ENCODE measurements at regions not wholly inside any gene's neighbourhood (a gene's known extent, or its start where the extent isn't known, plus 50 kb on each side); places are given as distances from the start of the nearest gene placed in this dataset.

GRCh38 chr4:122100508-122100907, 51.6 kb upstream of the BLTP1 start:
- H3K27ac ChIP-seq = no peak overlapping the region
- no peaks in the 10 kb centered on the region for H3K4me1 ChIP-seq
- H3K36me3 ChIP-seq = no peaks in the 10 kb centered on the region
- no peaks in the 10 kb centered on the region for H3K27me3 ChIP-seq
- WGBS, 2 donors = 41 to 70% methylated on average over 2 of the region's 2 CpGs
- H3K4me3 ChIP-seq = no peak overlapping the region
- no peaks in the 10 kb centered on the region for H3K9me3 ChIP-seq
- no peak for ATAC-seq (ENCODE audit: low FRiP score in 2 of 2)
- no peak for DNase-seq
- TF ChIP-seq POLR2A (IDR thresholded peaks at IDR 0.05) (no peak), POLR2AphosphoS5 (IDR thresholded peaks at IDR 0.05) (no peak), CTCF (IDR thresholded peaks at IDR 0.05) (no peak), EP300 (IDR thresholded peaks at IDR 0.05) (no peak)

GRCh38 chr4:122099896-122100295, 52.2 kb upstream of the BLTP1 start:
- no peak for DNase-seq
- H3K27ac ChIP-seq = no peak overlapping the region
- ATAC-seq (ENCODE audit: low FRiP score in 2 of 2) = no peak
- no peak for TF ChIP-seq POLR2A (IDR thresholded peaks at IDR 0.05)
- no peak for TF ChIP-seq EP300 (IDR thresholded peaks at IDR 0.05)
- TF ChIP-seq CTCF (IDR thresholded peaks at IDR 0.05) = no peak
- no peak for TF ChIP-seq POLR2AphosphoS5 (IDR thresholded peaks at IDR 0.05)
- 86 to 90% methylated on average over 2 of the region's 2 CpGs for WGBS, 2 donors
- H3K9me3 ChIP-seq = no peaks in the 10 kb centered on the region
- no peak overlapping the region for H3K4me3 ChIP-seq
- H3K27me3 ChIP-seq = no peaks in the 10 kb centered on the region
- H3K36me3 ChIP-seq = no peaks in the 10 kb centered on the region
- no peaks in the 10 kb centered on the region for H3K4me1 ChIP-seq

- Histone ChIP-seq H3K27me3 (no peaks in the 10 kb centered on the region), H3K27ac (no peak overlapping the region), H3K4me1 (peaks cover 0 to 7% (median under 1%) of the 10 kb centered on the region in 4 donors), H3K36me3 (no peaks in the 10 kb centered on the region), H3K9me3 (no peaks in the 10 kb centered on the region), H3K4me3 (no peak overlapping the region)
- TF ChIP-seq CTCF (IDR thresholded peaks at IDR 0.05) = no peak
- TF ChIP-seq POLR2A (IDR thresholded peaks at IDR 0.05) = no peak
- no peak for DNase-seq
- 64 to 79% methylated on average over 1 of the region's 1 CpG for WGBS, 2 donors
- ATAC-seq (ENCODE audit: low FRiP score in 2 of 2) = no peak
Observed at GRCh38 chr4:122091836-122092405, 60.2 kb upstream of the BLTP1 start.

GRCh38 chr4:122091397-122091796, 60.7 kb upstream of the BLTP1 start:
- Histone ChIP-seq H3K4me1 (peaks cover 0 to 12% (median 5%) of the 10 kb centered on the region in 4 donors), H3K4me3 (no peak overlapping the region), H3K27ac (no peak overlapping the region), H3K36me3 (no peaks in the 10 kb centered on the region), H3K27me3 (no peaks in the 10 kb centered on the region), H3K9me3 (no peaks in the 10 kb centered on the region)
- 64 to 67% methylated on average over 1 of the region's 1 CpG for WGBS, 2 donors
- TF ChIP-seq CTCF (IDR thresholded peaks at IDR 0.05) (no peak), EP300 (IDR thresholded peaks at IDR 0.05) (peak in 1 of 4 donors; percentile 67)
- DNase-seq = peak in 1 of 2 donors; percentile 70
- peak in 1 of 2 donors; percentile 41 for ATAC-seq (ENCODE audit: low FRiP score in 2 of 2)

- H3K36me3 ChIP-seq = no peaks in the 10 kb centered on the region
- DNase-seq (no peak), ATAC-seq (ENCODE audit: low FRiP score in 2 of 2) (no peak)
- no peak overlapping the region for H3K4me3 ChIP-seq
- no peaks in the 10 kb centered on the region for H3K9me3 ChIP-seq
- WGBS, 2 donors = 62 to 77% methylated on average over 1 of the region's 1 CpG
- H3K27me3 ChIP-seq = no peaks in the 10 kb centered on the region
- no peak overlapping the region for H3K27ac ChIP-seq
- H3K4me1 ChIP-seq = peaks cover 0 to 13% (median 5%) of the 10 kb centered on the region in 4 donors
- no peak for TF ChIP-seq POLR2A (IDR thresholded peaks at IDR 0.05)
- TF ChIP-seq CTCF (IDR thresholded peaks at IDR 0.05) = no peak
- no peak for TF ChIP-seq POLR2AphosphoS5 (IDR thresholded peaks at IDR 0.05)
- peak in 1 of 4 donors; percentile 78 for TF ChIP-seq EP300 (IDR thresholded peaks at IDR 0.05)
Observed at GRCh38 chr4:122090989-122091388, 61.1 kb upstream of the BLTP1 start.
